Common myeloid progenitor, CD34-positive (primary cell): ENCODE measurements at regions not wholly inside any gene's neighbourhood (a gene's known extent, or its start where the extent isn't known, plus 50 kb on each side); places are given as distances from the start of the nearest gene placed in this dataset.

Experiments
- CTCF ChIA-PET: fragments of 350-600 bp; sonication (Branson Sonifier 250); formaldehyde crosslinking; loops from one replicate; lab custom pipeline; 2021; ENCODE audit warnings: antibody characterized with exemption; lab: Charles Lee
- POLR2A ChIA-PET: fragments of 350-600 bp; sonication (Branson Sonifier 250); formaldehyde crosslinking; loops from one replicate; lab custom pipeline; 2021; ENCODE audit warnings: antibody characterized with exemption; lab: Charles Lee
- DNase-seq, 3 donors: peaks; one replicate each; pipeline versions ENCODE4 v3.0.0 to v3.0.0-alpha.2; 2013
- H3K27ac ChIP-seq, 2 experiments: 1 replicate in 1 of 2; 2 replicates in 1 of 2; pipeline ENCODE4 v1.7.0; 2013; ENCODE audit warnings: inconsistent platforms in 2 of 2, low read length in 2 of 2, mild to moderate bottlenecking in 2 of 2, low read depth in 1 of 2, moderate library complexity in 1 of 2; ENCODE audit not compliant: severe bottlenecking in 2 of 2, insufficient read depth in 1 of 2, poor library complexity in 1 of 2
- H3K27me3 ChIP-seq, 5 experiments: replicated peaks in 2 of 5; 1 replicate in 3 of 5; 2 replicates in 2 of 5; pipeline versions ENCODE4 v1.6.1 to v1.7.0; 2013; ENCODE audit warnings: low read length in 4 of 5, mild to moderate bottlenecking in 2 of 5, moderate library complexity in 2 of 5, inconsistent platforms in 1 of 5; ENCODE audit not compliant: insufficient read depth in 5 of 5, control insufficient read depth in 4 of 5
- H3K36me3 ChIP-seq, 4 experiments: 1 replicate in 2 of 4; 2 replicates in 2 of 4; pipeline versions ENCODE4 v1.6.1 to v1.7.0; 2013; ENCODE audit warnings: low read length in 3 of 4, control low read depth in 1 of 4, mild to moderate bottlenecking in 1 of 4; ENCODE audit not compliant: control insufficient read depth in 4 of 4, insufficient read depth in 4 of 4
- H3K4me1 ChIP-seq, 4 experiments: 1 replicate in 3 of 4; 2 replicates in 1 of 4; pipeline versions ENCODE4 v1.6.1 to v1.7.1; 2013; ENCODE audit warnings: low read length in 3 of 4, mild to moderate bottlenecking in 3 of 4, control low read depth in 1 of 4, inconsistent platforms in 1 of 4, moderate library complexity in 1 of 4; ENCODE audit not compliant: control insufficient read depth in 4 of 4, insufficient read depth in 4 of 4; ENCODE audit errors: control extremely low read depth in 1 of 4
- H3K4me3 ChIP-seq, 7 experiments: 1 replicate in 4 of 7; 2 replicates in 3 of 7; pipeline versions ENCODE4 v1.5.1 to v1.7.0; 2013; ENCODE audit warnings: mild to moderate bottlenecking in 7 of 7, low read length in 6 of 7, moderate library complexity in 6 of 7, inconsistent platforms in 2 of 7, low read depth in 2 of 7, control low read depth in 1 of 7; ENCODE audit not compliant: insufficient read depth in 4 of 7, control insufficient read depth in 1 of 7; ENCODE audit errors: extremely low read depth in 1 of 7
- H3K9me3 ChIP-seq, 5 experiments: 1 replicate in 4 of 5; 2 replicates in 1 of 5; pipeline versions ENCODE4 v1.6.1 to v1.7.1; 2013; ENCODE audit warnings: low read length in 4 of 5, mild to moderate bottlenecking in 2 of 5, inconsistent platforms in 1 of 5, low read depth in 1 of 5, moderate library complexity in 1 of 5; ENCODE audit not compliant: control insufficient read depth in 4 of 5, insufficient read depth in 2 of 5; ENCODE audit errors: control extremely low read depth in 1 of 5
- WGBS: methylation state at CpG from one replicate; pipeline ENCODE4 v1.1.5; 2013; ENCODE audit not compliant: insufficient coverage; 5-methylcytosine and 5-hydroxymethylcytosine counted together

DNA sequence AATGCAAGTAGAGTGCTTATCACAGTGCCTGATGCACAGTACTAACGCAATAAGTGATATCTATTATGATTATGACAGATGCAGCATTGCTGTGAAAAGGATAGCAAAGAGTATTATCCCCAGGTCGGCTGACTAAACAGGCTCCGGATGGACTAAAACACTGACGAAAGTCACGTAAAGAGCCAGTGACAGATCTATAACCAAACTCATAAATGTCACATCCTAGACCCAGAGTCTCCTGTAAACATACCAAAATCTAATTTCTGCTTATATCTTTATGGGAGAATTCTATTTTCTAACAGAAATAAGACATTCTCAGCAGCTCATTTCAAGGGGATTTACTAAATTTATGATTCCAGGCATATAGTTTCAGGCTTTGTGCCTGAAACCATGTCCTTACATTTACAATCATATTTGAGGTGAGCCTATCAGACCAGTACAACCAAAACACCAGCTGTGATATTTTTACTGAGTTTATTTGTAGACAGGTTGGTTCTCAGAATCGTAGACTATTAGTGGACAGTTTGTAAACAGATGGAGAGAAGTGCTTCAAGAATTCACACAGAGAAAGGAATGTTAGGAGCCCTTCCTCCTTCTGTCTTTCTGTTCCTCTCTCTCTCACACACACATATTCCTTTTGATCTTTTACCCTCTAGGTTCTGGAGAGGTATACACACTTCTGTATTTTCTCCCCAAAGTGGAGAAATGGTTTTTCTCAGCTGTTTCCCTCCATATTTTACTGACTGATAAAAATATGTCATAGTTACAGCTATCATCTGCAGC lies 52.4 kb upstream of the WDR26 start:
- 100% methylated on average over 4 of the region's 6 CpGs for WGBS
- ChIA-PET POLR2A (no interaction called here), CTCF (interaction anchor here (1.0 to 1.6 kb wide), 2 partner anchors 11 to 28 kb away, joined by 3 to 6 read pairs; no protein-coding TSS in a partner anchor)
- H3K4me1 ChIP-seq: peaks cover 0 to 10% (median 0%) of the 10 kb centered on the region in 4 experiments
- DNase-seq: no peak
- H3K36me3 ChIP-seq: no peaks in the 10 kb centered on the region
- H3K27ac ChIP-seq: no peak overlapping the region
- H3K4me3 ChIP-seq: no peak overlapping the region
- no peaks in the 10 kb centered on the region for H3K9me3 ChIP-seq
- no peaks in the 10 kb centered on the region for H3K27me3 ChIP-seq

DNA sequence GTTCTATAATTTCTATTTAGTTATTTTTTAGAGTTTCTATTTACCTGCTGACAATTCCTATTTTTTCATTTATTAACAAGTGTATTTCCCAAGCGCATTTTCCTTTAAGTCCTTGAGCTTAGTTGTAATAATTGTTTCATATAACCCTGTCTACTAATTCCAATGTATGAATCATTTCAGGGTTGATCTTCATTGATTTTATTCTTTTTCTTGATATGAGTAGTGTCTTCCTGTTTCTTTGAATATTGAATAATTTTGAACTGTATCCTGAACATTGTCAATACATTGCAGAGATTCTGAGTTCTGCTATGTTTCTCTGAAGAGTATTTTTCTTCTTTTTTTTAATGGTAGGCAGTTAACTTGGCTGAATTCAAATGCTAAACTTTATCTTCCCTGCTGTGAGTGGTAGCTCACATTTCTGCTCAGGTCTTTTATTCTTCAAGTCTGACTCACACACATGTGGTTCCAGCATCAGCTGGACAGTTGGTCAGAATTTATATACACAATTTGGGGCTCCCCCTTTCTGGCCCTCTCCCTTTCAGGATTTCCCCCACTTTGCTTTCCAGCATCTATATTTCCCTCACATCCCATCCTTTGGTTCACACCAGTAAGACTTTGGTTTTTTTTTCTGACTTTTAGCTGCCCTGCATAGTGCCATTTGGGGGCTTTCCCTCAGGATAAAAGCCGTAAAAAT lies 54.4 kb upstream of the WDR26 start:
- Histone ChIP-seq H3K9me3 (no peaks in the 10 kb centered on the region), H3K36me3 (no peaks in the 10 kb centered on the region), H3K27me3 (no peaks in the 10 kb centered on the region), H3K27ac (no peak overlapping the region), H3K4me3 (no peak overlapping the region), H3K4me1 (peaks cover 0 to 10% (median 0%) of the 10 kb centered on the region in 4 experiments)
- ChIA-PET POLR2A (no interaction called here), CTCF (interaction anchor here (1.3 to 1.6 kb wide), 3 partner anchors 9 to 25 kb away, joined by 3 to 4 read pairs (median 4); no protein-coding TSS in a partner anchor)
- 100% methylated on average over 1 of the region's 2 CpGs for WGBS
- no peak for DNase-seq

- 100% methylated on average over 3 of the region's 5 CpGs for WGBS
- ChIA-PET POLR2A (no interaction called here), CTCF (interaction anchor here (1.3 to 1.6 kb wide), 3 partner anchors 9 to 24 kb away, joined by 3 to 4 read pairs (median 4); no protein-coding TSS in a partner anchor)
- no peaks in the 10 kb centered on the region for H3K36me3 ChIP-seq
- H3K4me1 ChIP-seq: peaks cover 0 to 10% (median 0%) of the 10 kb centered on the region in 4 experiments
- DNase-seq: no peak
- no peaks in the 10 kb centered on the region for H3K9me3 ChIP-seq
- no peak overlapping the region for H3K27ac ChIP-seq
- H3K27me3 ChIP-seq: no peaks in the 10 kb centered on the region
- H3K4me3 ChIP-seq: no peak overlapping the region
Measured at GRCh38 chr1:224489534-224490365, 55.2 kb upstream of the WDR26 start.

- peaks cover 0 to 10% (median 0%) of the 10 kb centered on the region in 4 experiments for H3K4me1 ChIP-seq
Measured at GRCh38 chr1:224490549-224491537, 56.2 kb upstream of the WDR26 start.

DNA sequence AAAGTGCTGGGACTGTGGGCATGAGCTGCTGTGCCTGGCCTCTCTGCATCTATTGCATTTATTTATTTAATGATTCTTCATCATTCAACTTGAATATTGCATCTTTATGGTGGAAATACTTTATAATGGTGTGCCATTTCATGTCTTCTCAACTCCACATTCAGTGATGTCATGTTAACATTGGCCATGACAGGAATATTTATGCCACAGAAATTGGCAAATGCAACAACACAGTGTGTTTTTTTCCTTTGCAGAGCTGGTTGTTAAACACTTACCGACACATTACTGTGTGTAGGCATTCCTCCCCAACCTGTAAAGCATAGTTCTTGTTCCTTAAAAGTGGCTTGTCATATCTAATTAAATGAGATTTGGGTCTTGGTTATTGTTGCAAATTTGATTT lies 57.4 kb upstream of the WDR26 start:
- Histone ChIP-seq H3K27me3 (no peaks in the 10 kb centered on the region), H3K4me1 (peaks cover 0 to 8% (median 0%) of the 10 kb centered on the region in 4 experiments), H3K27ac (no peak overlapping the region), H3K4me3 (no peak overlapping the region), H3K9me3 (no peaks in the 10 kb centered on the region), H3K36me3 (no peaks in the 10 kb centered on the region)
- no CpG with 5 or more reads among the region's 1 CpG for WGBS
- no peak for DNase-seq
- ChIA-PET POLR2A (no interaction called here), CTCF (interaction anchor here (0.6 kb wide), 1 partner anchor 39 kb away, joined by 3 read pairs; no protein-coding TSS in a partner anchor)

More at GRCh38 chr1:224490549-224491537, 56.2 kb upstream of the WDR26 start:
- CTCF ChIA-PET: interaction anchor here (0.6 kb wide), 2 partner anchors 15 to 38 kb away, joined by 3 read pairs; no protein-coding TSS in a partner anchor
- POLR2A ChIA-PET: no interaction called here
- Histone ChIP-seq H3K27ac (no peak overlapping the region), H3K4me3 (no peak overlapping the region), H3K36me3 (no peaks in the 10 kb centered on the region), H3K27me3 (no peaks in the 10 kb centered on the region), H3K9me3 (no peaks in the 10 kb centered on the region)
- DNase-seq: no peak
- 97% methylated on average over 5 of the region's 7 CpGs for WGBS

- POLR2A ChIA-PET: no interaction called here
- no peaks in the 10 kb centered on the region for H3K36me3 ChIP-seq
- H3K27ac ChIP-seq: no peak overlapping the region
- CTCF ChIA-PET: no interaction called here
- H3K9me3 ChIP-seq: no peaks in the 10 kb centered on the region
- no peak overlapping the region for H3K4me3 ChIP-seq
- DNase-seq: no peak
- no peaks in the 10 kb centered on the region for H3K27me3 ChIP-seq
- peaks cover 3 to 6% (median 4%) of the 10 kb centered on the region in 4 experiments for H3K4me1 ChIP-seq
- WGBS: 100% methylated on average over 1 of the region's 2 CpGs
Measured at GRCh38 chr1:224492632-224493031, 58.0 kb upstream of the WDR26 start.
